Gastroesophageal sphincter (tissue), 4 donors: ENCODE measurements at regions not wholly inside any gene's neighbourhood (a gene's known extent, or its start where the extent isn't known, plus 50 kb on each side); places are given as distances from the start of the nearest gene placed in this dataset.

Source experiments
- ATAC-seq: fragments of 150-250 bp; one replicate; pipeline ENCODE4 v1.9.1; 2016; ENCODE audit warnings: mild to moderate bottlenecking, moderate library complexity
- H3K27ac ChIP-seq, 4 donors: fragments of 200-600 bp; sonication (generic) in 3 of 4; 1 replicate in 3 of 4; 2 replicates in 1 of 4; pipeline ENCODE4 v1.5.1; 2016 to 2019
- H3K27me3 ChIP-seq: fragments of 200-600 bp; sonication (generic); one replicate; pipeline ENCODE4 v1.5.1; 2019
- H3K36me3 ChIP-seq, 2 donors: fragments of 200-600 bp; sonication (generic); one replicate each; pipeline ENCODE4 v1.5.1; 2019; ENCODE audit warnings: control low read depth in 1 of 2
- H3K4me1 ChIP-seq, 3 donors: fragments of 200-600 bp; sonication (generic); 1 replicate in 2 of 3; 2 replicates in 1 of 3; pipeline ENCODE4 v1.5.1; 2016 to 2019; ENCODE audit warnings: control low read depth in 2 of 3
- H3K4me3 ChIP-seq, 2 donors: fragments of 200-600 bp; sonication (generic); one replicate each; pipeline ENCODE4 v1.5.1; 2019; ENCODE audit warnings: mild to moderate bottlenecking in 1 of 2, moderate library complexity in 1 of 2
- H3K9me3 ChIP-seq, 3 donors: fragments of 200-600 bp; sonication (generic); one replicate each; pipeline ENCODE4 v1.5.1; 2017 to 2019; ENCODE audit warnings: control low read depth in 2 of 3
- CTCF ChIP-seq, 4 experiments: fragments of 200-600 bp in 2 of 4; fragments of 450-650 bp in 2 of 4; sonication (generic) in 1 of 4; IDR thresholded peaks; one replicate each; pipeline ENCODE4 v1.5.1; 2017 to 2019; ENCODE audit warnings: antibody characterized with exemption in 4 of 4, mild to moderate bottlenecking in 2 of 4, moderate library complexity in 2 of 4
- EP300 ChIP-seq: sonication (generic); formaldehyde crosslinking; IDR thresholded peaks from one replicate; pipeline ENCODE4 v1.6.1; 2017; ENCODE audit warnings: antibody characterized with exemption, mild to moderate bottlenecking
- POLR2A ChIP-seq, 2 donors: fragments of 450-650 bp; IDR thresholded peaks; one replicate each; pipeline ENCODE4 v1.6.1; 2017; ENCODE audit warnings: antibody characterized with exemption in 2 of 2, mild to moderate bottlenecking in 2 of 2, moderate library complexity in 1 of 2
- POLR2AphosphoS5 ChIP-seq: sonication (generic); formaldehyde crosslinking; IDR thresholded peaks from one replicate; pipeline ENCODE4 v1.6.1; 2017; ENCODE audit warnings: antibody characterized with exemption
- WGBS, 2 donors: methylation state at CpG; one replicate each; pipeline ENCODE4 v1.1.5; 2018; ENCODE audit warnings: low coverage in 1 of 2; 5-methylcytosine and 5-hydroxymethylcytosine counted together

DNA sequence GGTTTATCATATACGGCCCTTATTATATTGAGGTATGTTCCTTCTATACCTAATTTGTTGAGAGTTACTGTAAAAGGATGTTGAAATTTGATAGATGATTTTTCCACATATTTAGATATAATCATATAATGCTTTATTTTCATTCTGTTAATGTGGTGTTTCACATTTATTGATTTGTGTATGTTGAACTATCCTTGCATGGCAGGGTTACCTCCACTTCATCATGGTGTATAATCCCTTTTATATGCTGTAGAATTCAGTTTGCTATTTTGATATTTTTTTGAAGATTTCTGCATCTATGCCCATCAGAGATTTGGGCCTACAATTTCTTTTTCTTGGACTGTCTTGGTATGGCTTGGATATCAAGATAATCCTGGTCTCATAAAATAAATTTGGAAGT is 355.5 kb downstream of the EDEM1 start:
- H3K9me3 ChIP-seq = peaks cover 0 to 30% (median 0%) of the 10 kb centered on the region in 3 donors
- no peak for TF ChIP-seq POLR2AphosphoS5
- TF ChIP-seq EP300 = no peak
- TF ChIP-seq POLR2A (IDR thresholded peaks at IDR 0.05) = no peak
- no peak for TF ChIP-seq CTCF (IDR thresholded peaks at IDR 0.05)
- H3K4me1 ChIP-seq = no peaks in the 10 kb centered on the region
- H3K27ac ChIP-seq = no peak overlapping the region
- 33 to 91% methylated on average over 1 of the region's 1 CpG for WGBS, 2 donors
- H3K4me3 ChIP-seq = no peak overlapping the region
- ATAC-seq = no peak
- H3K36me3 ChIP-seq = no peaks in the 10 kb centered on the region
- H3K27me3 ChIP-seq = no peaks in the 10 kb centered on the region

DNA sequence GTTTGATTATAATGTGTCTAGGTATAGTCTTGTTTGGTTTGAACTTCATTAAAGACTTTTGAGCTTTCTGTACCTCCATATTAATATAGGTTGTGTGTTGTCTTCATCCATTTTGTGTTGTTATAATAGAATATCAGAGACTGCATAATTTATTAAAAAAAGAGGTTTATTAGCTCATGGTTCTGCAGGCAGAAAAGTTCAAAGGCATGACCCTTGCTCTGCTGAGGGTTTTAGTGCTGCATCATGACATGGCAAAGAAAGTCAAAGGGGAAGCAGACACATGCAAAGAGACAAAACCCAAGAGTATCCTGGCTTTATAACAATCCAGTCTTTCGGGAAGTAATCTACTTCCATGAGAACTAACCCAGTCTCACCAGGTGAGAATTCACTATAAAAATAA is 358.2 kb downstream of the EDEM1 start:
- H3K27me3 ChIP-seq = no peaks in the 10 kb centered on the region
- no peaks in the 10 kb centered on the region for H3K36me3 ChIP-seq
- no peak overlapping the region for H3K4me3 ChIP-seq
- no peaks in the 10 kb centered on the region for H3K4me1 ChIP-seq
- TF ChIP-seq EP300 (no peak), POLR2AphosphoS5 (no peak)
- ATAC-seq = no peak
- no peak overlapping the region for H3K27ac ChIP-seq
- 80 to 100% methylated on average over 1 of the region's 1 CpG for WGBS, 2 donors
- H3K9me3 ChIP-seq = peaks cover 0 to 30% (median 0%) of the 10 kb centered on the region in 3 donors

- H3K27ac ChIP-seq = no peak overlapping the region
- H3K36me3 ChIP-seq = no peaks in the 10 kb centered on the region
- TF ChIP-seq POLR2AphosphoS5 (no peak), POLR2A (IDR thresholded peaks at IDR 0.05) (no peak), CTCF (IDR thresholded peaks at IDR 0.05) (no peak), EP300 (no peak)
- no peak overlapping the region for H3K4me3 ChIP-seq
- no peaks in the 10 kb centered on the region for H3K4me1 ChIP-seq
- 86 to 88% methylated on average over 7 to 8 of the region's 8 CpGs for WGBS, 2 donors
- ATAC-seq = no peak
- H3K9me3 ChIP-seq = no peaks in the 10 kb centered on the region
- H3K27me3 ChIP-seq = no peaks in the 10 kb centered on the region
Measured at GRCh38 chr3:5553203-5553602, 365.7 kb downstream of the EDEM1 start.

DNA sequence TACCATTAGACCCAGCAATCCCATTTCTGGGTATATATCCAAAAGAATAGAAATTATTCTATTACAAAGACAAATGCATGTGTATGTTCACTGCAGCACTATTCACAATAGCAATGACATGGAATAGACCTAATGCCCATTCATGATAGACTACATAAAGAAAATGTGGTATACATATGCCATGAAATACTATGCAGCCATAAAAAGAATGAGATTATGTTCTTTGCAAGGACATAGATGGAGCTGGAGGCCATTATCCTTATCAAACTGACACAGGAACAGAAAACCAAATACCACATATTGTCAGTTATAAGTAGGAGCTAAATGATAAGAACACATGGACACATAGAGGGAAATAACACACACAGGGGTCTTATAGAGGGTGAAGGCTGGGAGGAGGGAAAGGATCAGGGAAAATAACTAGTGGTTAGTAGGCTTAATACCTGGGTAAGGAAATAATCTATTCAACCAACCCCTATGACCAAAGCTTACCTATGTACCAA is 366.8 kb downstream of the EDEM1 start:
- H3K4me1 ChIP-seq = no peaks in the 10 kb centered on the region
- no peaks in the 10 kb centered on the region for H3K36me3 ChIP-seq
- no peak overlapping the region for H3K27ac ChIP-seq
- TF ChIP-seq EP300 (no peak), POLR2AphosphoS5 (no peak), POLR2A (IDR thresholded peaks at IDR 0.05) (no peak), CTCF (IDR thresholded peaks at IDR 0.05) (no peak)
- H3K27me3 ChIP-seq = no peaks in the 10 kb centered on the region
- no peaks in the 10 kb centered on the region for H3K9me3 ChIP-seq
- no peak for ATAC-seq
- H3K4me3 ChIP-seq = no peak overlapping the region

DNA sequence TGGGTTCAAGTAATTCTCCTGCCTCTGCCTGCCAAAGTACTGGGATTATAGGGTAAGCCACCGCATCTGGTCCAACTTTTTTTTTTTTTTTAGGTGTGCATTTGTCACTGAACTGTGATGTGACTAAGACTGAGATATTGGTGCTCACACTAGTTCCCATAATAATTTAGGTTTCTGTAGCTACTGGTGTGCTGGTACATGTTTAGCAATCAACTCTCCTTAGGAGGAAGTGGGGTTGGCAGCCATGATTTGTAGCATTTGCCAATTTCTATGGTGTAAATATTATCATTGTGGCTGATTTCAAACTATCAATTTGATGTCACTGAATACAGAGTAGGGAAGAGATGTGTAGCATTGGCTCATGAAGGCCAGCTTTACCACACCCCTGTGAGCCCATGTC is 372.7 kb downstream of the EDEM1 start:
- H3K27ac ChIP-seq = no peak overlapping the region
- H3K4me3 ChIP-seq = no peak overlapping the region
- 92% methylated on average over 1 of the region's 1 CpG; no CpG with 5 or more reads in 1 of the 2 donors for WGBS, 2 donors
- no peaks in the 10 kb centered on the region for H3K36me3 ChIP-seq
- H3K4me1 ChIP-seq = no peaks in the 10 kb centered on the region
- no peak for ATAC-seq
- H3K9me3 ChIP-seq = no peaks in the 10 kb centered on the region
- TF ChIP-seq CTCF (IDR thresholded peaks at IDR 0.05) = no peak
- TF ChIP-seq POLR2AphosphoS5 = no peak
- no peak for TF ChIP-seq POLR2A (IDR thresholded peaks at IDR 0.05)
- TF ChIP-seq EP300 = no peak
- no peaks in the 10 kb centered on the region for H3K27me3 ChIP-seq
